ENCODE measurements at regions not wholly inside any gene's neighbourhood (a gene's known extent, or its start where the extent isn't known, plus 50 kb on each side); places are given as distances from the start of the nearest gene placed in this dataset.
"Not testable (repeated sequence)": the region's sequence is repeated elsewhere in the genome, so short reads cannot be mapped to it uniquely, and the experiment has no call there.

DNA sequence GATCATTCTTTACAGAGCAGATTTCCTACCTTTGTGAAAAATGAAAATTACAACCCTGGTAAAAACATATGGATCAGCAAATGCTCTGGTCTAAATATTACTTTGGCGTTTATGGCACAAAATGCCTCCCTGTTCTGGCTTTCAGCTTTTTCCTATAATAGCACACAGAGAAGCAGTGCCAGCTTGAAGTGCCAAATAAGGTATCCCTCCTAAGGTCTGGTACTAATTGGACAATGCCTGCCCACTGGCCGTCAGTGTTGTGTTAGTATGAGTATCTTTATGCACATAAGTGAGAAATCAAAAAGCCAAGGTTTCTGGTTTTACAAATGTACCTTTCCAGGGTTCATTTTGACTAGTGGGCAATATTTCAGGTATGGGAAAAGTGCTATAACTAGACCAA is 1293.7 kb upstream of the FAM98A start:
- no peak for DNase-seq

GRCh38 chr2:34892256-34892655 is 1293.2 kb upstream of the FAM98A start:
- DNase-seq, result no peak

DNA sequence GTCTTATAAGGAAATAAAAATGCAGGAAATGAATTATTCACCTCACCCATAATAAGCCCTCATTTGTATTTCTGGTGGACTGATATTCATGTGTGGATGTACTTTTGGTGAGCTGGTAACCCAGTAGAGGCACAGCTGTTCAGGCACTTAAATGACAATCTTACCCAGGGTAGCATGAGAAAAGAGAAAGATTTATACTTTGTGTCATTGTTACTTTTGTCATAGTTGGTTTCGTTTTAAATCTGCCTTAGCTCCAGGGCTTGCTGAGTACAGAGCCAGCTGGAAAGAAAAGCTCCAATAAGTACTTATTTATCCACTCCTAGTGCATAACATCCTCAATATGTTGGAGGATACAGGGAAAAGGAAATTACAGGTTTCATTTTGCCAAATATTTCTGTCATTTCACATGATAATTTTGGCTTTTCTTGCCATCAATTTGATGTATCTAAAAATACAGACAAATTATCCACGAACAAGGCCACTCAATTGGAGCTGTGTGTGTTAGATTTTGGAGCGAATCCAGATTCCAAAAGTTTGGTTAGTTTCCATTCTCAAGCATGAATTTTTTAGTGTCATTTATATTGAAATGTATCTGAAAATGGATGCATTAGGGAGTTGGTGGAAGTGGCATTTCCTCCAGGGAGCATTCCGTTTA is 1276.1 kb upstream of the FAM98A start:
- no peak for DNase-seq

- DNase-seq, result no peak
Measured at GRCh38 chr2:34853646-34854045, 1254.5 kb upstream of the FAM98A start.

DNA sequence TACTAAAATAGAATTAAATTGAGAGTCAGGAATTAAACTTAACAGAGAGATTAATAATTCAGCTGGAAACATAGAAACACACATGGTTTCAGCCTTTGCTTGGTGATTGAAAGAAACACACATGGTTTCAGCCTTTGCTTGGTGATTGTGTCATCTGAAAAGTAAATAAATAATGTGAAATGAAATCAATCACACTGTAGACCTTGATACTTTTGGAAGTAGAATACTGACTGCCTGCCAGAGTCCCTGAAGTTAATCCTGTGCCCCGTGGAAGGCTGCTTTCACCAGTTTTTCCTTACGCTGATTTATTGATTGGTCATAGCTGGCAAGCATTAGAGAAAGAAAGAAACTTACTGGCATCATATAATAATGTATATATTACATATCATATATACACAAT is 1252.7 kb upstream of the FAM98A start:
- no peak for DNase-seq

DNA sequence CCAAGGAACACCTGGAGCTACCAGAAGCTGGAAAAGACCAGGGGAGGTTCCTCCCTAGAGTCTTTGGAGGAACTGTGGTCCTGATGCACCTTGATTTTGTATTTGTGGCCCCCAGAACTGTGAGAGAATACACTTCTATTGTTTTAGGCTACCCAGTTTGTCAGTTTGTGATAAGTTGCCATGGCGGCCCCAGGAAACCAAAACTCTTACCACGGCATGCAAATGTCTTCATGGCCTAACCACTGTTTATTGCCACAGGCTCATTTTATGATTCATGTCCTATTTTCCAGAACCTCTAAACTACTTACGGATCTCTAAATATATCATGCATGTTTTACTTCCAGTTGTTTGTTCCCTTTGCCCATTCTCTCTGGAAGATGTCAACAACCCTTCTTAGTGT is 1250.7 kb upstream of the FAM98A start:
- no peak for DNase-seq

- no peak for DNase-seq
Measured at GRCh38 chr2:34848691-34849090, 1249.6 kb upstream of the FAM98A start.

- DNase-seq, result no peak
Measured at GRCh38 chr2:34848132-34848531, 1249.0 kb upstream of the FAM98A start.

DNA sequence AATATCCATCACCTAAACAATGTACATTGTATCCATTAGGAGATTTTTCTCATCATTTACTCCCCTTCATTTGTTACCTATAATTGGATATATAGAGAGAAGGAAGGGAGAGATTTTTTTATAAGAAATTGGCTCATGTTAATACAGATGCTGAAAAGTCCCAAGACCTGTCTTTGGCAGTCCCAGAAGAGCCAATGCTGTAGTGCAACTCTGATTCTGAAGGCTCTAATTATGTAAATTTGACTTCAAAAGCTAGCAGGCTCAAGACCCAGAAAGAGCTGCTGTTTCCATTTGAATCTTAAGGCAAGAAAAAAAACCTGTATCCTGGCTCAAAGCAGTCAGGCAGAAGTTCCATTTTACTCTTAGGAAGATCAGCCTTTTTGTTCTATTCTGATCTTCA is 1245.5 kb upstream of the FAM98A start:
- DNase-seq, result no peak

DNA sequence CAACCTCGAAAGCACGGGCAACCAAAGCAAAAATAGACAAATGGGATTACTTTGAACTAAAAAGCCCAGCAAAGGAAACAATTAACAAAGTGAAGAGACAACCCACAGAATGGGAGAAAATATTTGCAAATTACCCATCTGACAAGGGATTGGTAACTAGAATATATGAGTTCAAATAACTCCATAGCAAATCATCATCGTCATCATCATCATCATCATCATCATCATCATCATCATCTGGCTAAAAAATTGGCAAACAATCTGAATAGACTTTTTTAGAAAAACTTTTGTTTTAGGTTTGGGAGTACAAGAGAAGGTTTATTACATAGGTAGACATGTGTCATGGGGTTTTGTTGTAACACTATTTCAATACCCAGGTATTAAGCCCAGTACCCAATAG is 1239.3 kb upstream of the FAM98A start:
- DNase-seq, result no peak

DNA sequence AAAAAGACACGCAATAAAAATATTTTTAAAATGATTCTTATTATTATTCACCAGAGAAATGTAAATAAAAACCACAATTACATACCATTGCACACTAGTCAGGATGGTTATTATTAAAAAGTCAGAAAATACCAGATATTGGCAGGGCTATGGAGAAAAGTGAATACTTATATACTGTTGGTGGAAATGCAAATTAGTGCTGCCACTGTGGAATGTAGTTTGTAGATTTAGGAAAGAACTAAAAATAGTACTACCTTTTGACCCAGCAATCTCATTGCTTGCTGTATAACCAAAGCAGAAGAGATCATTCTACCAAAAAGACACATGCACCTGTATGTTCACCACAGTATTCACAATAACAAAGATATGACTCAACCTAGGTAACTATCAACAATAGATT is 1237.3 kb upstream of the FAM98A start:
- DNase-seq, result no peak

GRCh38 chr2:34831096-34831495 is 1232.0 kb upstream of the FAM98A start:
- DNase-seq, result no peak

DNA sequence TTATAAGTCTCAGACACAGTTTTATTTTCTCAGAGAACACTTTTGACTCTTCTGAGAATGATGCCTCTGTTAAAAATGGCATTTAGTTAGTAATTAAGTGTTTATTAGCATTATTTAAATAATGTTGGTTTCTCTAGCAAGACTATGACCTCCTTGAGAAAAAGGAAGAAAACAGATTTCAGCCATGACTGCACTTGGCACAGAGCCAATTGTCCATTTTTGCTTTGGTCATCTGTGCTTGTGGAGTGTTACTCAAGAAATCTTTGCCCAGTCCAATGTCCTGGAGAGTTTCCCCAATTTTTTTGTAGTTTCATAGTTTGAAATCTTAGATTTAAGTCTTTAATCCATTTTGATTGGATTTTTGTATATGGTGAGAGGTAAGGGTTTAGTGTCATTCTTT is 1229.4 kb upstream of the FAM98A start:
- no peak for DNase-seq

- DNase-seq, result no peak
Measured at GRCh38 chr2:34827398-34827797, 1228.3 kb upstream of the FAM98A start.

DNA sequence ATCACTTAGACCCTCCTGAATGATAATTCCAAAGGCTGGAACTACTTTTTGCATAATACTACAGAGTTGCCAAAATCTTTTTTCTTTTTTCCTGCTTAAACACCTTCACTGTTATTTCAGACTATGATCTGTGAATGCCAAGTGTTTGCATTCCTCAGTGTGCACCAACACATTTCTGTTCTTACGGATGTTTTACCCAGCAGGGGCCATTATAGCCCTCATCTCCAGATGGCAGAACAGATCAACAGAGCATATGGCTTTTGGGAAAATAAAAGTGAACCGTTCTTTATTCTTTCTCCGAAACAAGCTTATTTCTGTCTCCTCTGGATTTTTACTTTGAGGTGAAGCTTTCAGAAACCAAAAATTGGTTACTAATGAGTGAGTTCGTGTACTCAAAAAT is 1226.6 kb upstream of the FAM98A start:
- DNase-seq, result no peak

GRCh38 chr2:34822616-34823015 is 1223.5 kb upstream of the FAM98A start:
- no peak for DNase-seq

DNA sequence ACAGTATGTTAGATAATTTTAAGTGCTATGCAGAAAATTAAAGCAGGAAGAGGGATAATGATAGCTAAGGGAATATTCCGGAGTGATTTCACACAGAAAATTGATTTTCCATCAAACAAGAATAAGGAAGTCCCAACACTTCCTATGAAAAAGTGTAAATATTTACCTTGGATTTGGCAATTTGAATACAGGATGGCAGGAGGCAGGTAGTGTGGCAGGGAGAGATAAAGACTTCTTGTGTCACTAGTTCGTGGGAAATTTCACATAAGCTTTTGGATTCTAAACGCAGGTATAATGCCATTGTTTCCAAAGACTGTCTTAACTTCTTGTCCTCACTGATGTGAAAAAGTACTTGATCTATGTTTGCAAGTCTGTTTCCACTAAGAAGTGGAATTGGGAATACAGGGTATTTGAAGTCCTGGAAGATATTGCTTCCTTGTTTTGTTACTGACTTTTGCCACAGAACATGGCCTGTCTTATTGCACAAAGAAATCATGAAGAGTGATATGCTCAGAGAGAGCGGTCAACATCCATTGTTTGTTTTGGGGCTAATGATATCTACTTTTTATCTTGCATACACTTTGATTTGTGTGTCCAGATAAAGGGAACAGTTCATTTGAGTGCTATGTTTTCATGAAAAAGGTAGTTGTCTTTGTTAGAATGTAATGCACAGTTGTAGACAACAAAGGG is 1216.1 kb upstream of the FAM98A start:
- no peak for DNase-seq

- DNase-seq, result no peak
Measured at GRCh38 chr2:34810456-34810855, 1211.4 kb upstream of the FAM98A start.

DNA sequence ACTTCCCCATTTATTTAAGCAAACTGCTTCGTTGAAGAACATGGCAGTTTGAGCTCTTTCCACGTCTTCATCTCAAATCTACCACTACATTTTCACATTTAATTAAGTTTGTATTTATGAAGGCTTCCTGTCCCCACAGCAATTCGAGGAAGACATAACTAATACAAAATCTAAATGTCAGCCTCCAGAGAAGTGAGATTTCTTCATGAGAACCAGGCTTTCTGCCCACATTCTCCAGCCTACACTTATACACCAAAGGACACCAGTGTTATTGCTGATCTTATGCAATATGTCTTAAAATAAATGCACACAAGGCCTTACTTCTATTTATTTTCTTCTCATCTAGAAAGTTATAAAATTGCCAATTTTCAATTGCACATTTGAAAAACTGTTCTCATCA is 1209.3 kb upstream of the FAM98A start:
- peak; percentile 30 for DNase-seq

GRCh38 chr2:34806891-34807290 is 1207.8 kb upstream of the FAM98A start:
- no peak for DNase-seq

DNA sequence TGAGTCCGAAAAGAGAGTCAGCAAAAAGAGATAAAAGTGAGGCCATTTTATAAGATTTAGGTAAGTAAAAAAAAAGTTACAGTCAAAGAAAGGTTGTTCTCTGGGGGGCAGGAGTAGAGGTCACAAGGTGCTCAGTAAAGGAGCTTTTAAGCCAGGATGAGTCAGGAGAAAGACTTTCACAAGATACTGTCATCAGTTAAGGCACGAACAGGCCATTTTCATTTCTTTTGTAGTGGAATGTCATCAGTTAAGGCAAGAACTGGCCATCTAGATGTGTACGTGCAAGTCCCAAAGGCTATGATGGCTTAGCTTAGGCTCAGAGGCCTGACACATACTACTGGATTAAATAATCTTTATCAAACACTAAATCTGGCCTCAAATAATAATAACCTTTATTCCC is 1207.3 kb upstream of the FAM98A start:
- no peak for DNase-seq

DNA sequence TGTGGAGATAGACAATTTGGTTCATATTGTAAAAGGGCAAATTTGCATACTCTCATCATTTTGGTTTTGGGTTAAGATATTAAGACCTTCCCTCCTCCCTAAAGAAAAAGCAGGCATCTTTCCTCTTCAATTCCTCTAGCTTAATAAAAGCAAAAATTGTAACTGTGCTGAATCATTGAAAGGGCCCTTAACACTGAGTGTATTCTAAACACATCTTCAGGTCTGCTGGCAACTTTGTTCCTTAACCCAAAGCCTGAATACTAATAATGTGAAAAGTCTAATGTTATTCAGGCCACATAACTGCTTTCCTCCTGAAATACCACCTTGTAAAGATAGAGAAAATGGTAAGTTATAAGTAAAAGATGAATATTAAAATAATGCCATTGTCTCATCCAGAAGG is 1200.5 kb upstream of the FAM98A start:
- DNase-seq, result no peak

DNA sequence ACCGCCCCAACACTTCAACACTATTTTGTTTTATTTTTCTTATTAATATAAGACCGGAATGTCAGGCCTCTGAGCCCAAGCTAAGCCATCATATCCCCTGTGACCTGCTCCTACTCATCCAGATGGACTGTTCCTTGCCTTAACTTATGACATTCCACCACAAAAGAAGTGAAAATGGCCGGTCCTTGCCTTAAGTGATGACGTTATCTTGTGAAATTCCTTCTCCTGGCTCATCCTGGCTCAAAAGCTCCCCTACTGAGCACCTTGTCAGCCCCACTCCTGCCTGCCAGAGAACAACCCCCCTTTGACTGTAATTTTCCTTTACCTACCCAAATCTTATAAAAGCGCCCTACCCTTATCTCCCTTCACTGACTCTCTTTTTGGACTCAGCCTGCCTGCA is 1196.5 kb upstream of the FAM98A start:
- DNase-seq, result not testable (repeated sequence)

DNA sequence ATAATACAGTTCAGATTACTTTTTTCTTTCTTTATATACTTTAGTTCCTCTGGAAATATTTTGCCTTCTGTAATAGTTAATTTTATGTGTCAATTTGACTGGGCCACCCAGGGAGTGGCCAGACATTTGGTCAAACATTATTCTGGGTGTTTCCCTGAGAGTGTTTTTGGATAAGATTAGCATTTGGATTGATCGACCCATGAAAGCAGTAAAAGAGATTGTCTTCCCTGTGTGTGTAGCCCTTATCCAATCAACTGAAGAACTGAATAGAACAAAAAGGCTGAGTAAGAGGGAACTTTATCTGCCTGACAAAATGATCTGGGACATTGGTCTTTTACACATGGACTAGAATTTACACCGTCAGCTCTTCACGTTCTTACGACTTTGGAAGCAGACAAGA is 1190.1 kb upstream of the FAM98A start:
- no peak for DNase-seq

DNA sequence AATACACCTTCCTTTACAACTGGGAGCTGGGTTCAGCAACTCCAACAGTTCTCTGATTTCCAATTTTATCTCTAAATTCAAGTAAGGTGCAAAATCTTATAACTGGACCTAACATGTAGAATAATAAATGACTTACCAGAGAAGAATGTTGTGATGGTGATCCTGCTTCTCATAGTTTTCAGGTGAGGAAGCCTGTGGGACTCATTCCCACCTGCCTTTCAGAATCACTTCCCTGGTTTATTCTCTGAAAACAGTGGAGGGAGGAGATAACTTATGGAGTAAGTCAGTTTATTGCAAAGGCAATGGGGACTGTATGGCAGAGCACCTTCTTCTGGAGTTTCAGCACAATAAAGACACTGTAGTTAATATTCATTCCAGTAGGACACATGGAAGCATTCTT is 1188.2 kb upstream of the FAM98A start:
- no peak for DNase-seq

Measured in inflammatory macrophage treated with lipopolysaccharide for 4 hours (primary cell).